ENCODE measurements at regions not wholly inside any gene's neighbourhood (a gene's known extent, or its start where the extent isn't known, plus 50 kb on each side); places are given as distances from the start of the nearest gene placed in this dataset.

DNA sequence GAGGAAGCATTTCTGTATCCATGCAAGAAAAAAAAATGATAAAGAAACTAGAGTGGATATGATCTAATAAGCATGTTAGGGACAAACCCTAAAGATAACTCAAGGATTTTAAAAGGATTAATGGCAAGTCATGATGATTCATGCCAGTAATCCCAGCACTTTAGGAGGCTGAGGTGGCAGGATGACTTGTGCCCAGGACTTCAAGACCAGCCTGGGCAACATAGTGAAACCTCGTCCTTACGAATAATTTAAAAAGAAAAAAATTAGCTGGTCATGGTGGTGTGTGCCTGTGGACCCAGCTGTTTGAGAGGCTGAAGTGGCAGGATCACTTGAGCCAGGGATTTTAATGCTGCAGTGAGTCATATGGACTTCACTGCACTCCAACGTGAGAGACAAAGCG, 145.5 kb upstream of the BLID start:
- TF ChIP-seq, protein P1, sequence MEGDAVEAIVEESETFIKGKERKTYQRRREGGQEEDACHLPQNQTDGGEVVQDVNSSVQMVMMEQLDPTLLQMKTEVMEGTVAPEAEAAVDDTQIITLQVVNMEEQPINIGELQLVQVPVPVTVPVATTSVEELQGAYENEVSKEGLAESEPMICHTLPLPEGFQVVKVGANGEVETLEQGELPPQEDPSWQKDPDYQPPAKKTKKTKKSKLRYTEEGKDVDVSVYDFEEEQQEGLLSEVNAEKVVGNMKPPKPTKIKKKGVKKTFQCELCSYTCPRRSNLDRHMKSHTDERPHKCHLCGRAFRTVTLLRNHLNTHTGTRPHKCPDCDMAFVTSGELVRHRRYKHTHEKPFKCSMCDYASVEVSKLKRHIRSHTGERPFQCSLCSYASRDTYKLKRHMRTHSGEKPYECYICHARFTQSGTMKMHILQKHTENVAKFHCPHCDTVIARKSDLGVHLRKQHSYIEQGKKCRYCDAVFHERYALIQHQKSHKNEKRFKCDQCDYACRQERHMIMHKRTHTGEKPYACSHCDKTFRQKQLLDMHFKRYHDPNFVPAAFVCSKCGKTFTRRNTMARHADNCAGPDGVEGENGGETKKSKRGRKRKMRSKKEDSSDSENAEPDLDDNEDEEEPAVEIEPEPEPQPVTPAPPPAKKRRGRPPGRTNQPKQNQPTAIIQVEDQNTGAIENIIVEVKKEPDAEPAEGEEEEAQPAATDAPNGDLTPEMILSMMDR (IDR thresholded peaks at IDR 0.05) = no peak
- no peak for TF ChIP-seq POLR2A (IDR thresholded peaks at IDR 0.05)
